ENCODE measurements at regions not wholly inside any gene's neighbourhood (a gene's known extent, or its start where the extent isn't known, plus 50 kb on each side); places are given as distances from the start of the nearest gene placed in this dataset.

DNA sequence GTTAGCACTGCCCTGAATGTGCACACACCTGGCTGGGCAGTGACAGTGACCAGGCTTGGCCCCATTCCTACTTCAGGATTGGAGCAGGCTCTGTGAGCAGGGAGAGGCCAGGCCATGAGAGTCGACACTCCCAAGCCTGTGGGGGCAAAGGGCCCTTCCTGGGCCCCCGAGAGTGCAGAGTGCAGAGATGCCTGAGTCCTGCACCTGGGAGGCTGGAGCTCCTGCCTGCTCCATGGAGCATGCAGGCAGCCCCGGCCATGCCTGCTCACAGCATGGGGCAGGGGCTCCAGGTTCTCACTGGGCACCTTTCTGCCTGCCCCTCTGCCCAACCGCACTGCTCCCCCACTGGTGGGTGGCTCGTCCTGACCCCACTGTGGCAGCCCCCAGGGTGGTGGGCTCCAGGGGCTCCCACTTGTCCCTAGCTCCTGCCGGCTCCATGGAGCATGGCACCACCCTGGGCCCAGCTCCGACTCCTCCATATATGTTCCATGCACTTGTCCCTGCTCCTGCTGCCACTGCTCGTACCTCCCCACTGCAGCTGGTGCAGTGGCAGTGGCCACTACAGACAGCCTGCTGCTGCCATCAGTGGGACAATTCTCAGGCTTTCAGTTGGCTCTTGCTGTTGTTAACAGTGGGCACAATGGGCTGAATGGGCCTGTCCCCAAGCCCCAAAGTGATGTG, 282.0 kb downstream of the RPRM start:
- TF ChIP-seq, protein P1, sequence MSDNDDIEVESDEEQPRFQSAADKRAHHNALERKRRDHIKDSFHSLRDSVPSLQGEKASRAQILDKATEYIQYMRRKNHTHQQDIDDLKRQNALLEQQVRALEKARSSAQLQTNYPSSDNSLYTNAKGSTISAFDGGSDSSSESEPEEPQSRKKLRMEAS (IDR thresholded peaks at IDR 0.05; ENCODE audit: low read depth, low read length) = no peak
- TF ChIP-seq POLR2A (IDR thresholded peaks at IDR 0.05; ENCODE audit: extremely low read depth, insufficient read length) (no peak), MYC (IDR thresholded peaks at IDR 0.05; ENCODE audit: low read depth, low read length) (no peak)
- TF ChIP-seq, protein P2, sequence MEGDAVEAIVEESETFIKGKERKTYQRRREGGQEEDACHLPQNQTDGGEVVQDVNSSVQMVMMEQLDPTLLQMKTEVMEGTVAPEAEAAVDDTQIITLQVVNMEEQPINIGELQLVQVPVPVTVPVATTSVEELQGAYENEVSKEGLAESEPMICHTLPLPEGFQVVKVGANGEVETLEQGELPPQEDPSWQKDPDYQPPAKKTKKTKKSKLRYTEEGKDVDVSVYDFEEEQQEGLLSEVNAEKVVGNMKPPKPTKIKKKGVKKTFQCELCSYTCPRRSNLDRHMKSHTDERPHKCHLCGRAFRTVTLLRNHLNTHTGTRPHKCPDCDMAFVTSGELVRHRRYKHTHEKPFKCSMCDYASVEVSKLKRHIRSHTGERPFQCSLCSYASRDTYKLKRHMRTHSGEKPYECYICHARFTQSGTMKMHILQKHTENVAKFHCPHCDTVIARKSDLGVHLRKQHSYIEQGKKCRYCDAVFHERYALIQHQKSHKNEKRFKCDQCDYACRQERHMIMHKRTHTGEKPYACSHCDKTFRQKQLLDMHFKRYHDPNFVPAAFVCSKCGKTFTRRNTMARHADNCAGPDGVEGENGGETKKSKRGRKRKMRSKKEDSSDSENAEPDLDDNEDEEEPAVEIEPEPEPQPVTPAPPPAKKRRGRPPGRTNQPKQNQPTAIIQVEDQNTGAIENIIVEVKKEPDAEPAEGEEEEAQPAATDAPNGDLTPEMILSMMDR (IDR thresholded peaks at IDR 0.05; ENCODE audit: low read depth, low read length) = no peak
- no peak overlapping the region for H3K4me3 ChIP-seq (ENCODE audit: low read depth, low read length)

DNA sequence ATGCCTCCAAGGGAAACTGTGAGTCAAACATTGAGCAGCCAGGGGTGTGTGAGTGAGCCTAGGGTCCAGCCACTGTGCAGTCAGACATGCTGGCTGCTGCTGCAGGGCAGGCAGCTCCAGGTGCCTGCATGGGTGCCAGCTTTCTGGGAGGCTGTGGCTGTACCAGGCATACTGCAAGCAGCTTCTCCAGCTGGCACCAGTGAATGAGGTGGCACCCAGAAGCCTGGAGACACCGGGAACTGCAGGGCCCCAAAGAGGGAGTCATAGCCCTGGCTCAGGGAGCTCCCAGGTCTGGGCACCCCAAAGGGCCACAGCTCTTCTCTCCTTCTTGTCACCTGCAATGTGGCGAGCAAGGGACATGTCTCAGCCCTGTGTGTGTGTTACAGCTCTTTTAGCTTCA, 283.2 kb downstream of the RPRM start:
- TF ChIP-seq POLR2A (IDR thresholded peaks at IDR 0.05; ENCODE audit: extremely low read depth, insufficient read length) = no peak
- H3K4me3 ChIP-seq (ENCODE audit: low read depth, low read length) = no peak overlapping the region
- no peak for DNase-seq (ENCODE audit: low read depth)

More for the DNA sequence above, 282.0 kb downstream of the RPRM start:
- no peak for DNase-seq (ENCODE audit: low read depth)

DNA sequence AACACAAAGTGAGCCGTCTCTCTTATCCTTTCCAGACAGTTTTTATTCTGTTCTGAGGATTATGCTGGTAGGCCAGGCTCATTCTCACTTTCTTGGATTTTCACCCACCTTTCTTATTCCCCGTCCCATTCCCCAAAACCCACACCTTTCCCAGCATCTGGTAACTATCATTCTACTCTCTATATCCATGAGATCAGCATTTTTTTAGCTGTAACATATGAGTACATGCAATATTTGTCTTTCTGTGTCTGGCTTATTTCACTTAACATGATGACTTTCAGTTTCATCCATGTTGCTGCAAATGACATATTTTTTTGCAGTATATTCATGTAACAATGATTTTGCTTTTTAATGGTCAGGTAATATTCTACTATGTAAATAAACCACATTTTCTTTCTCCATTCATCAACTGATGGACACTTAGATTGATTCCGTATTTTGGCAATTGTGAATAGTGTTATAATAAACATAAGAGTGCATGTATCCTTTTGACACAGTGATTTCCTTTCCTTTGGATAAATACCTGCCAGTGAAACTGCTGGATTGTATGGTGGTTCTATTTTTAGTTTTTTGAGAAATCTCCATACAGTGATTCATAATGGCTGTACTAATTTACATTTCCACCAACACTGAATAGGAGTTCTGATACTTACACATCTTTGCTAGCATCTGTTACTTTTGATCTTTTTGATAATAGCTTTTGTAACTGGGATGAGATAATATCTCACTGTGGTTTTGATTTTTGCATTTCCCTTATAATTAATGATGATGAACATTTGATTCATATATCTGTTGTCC, 289.3 kb downstream of the RPRM start:
- no peak for DNase-seq (ENCODE audit: low read depth)
- no peak overlapping the region for H3K4me3 ChIP-seq (ENCODE audit: low read depth, low read length)
- TF ChIP-seq, protein P1 (IDR thresholded peaks at IDR 0.05; ENCODE audit: low read depth, low read length) = no peak
- TF ChIP-seq MYC (IDR thresholded peaks at IDR 0.05; ENCODE audit: low read depth, low read length) (no peak), POLR2A (IDR thresholded peaks at IDR 0.05; ENCODE audit: extremely low read depth, insufficient read length) (no peak)
- TF ChIP-seq, protein P2 (IDR thresholded peaks at IDR 0.05; ENCODE audit: low read depth, low read length) = no peak

DNA sequence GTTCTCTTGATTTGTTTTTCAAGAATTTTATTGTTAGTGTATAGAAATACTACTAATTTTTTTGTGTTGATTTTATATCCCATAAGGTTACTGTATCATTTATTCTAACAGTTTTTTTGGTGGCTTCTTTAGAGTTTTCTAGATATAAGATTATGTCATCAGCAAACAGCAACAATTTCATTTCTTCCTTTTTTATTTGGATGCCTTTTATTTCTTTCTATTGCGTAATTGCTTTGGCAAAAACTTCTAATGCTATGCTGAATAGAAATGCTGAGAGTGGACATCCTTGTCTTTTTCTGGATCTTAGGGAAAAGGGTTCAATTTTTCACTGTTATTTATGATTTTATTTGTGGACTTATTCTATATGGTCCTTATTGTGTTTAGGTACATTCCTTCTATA, 298.8 kb downstream of the RPRM start:
- H3K4me3 ChIP-seq (ENCODE audit: low read depth, low read length) = no peak overlapping the region
- DNase-seq (ENCODE audit: low read depth) = no peak

DNA sequence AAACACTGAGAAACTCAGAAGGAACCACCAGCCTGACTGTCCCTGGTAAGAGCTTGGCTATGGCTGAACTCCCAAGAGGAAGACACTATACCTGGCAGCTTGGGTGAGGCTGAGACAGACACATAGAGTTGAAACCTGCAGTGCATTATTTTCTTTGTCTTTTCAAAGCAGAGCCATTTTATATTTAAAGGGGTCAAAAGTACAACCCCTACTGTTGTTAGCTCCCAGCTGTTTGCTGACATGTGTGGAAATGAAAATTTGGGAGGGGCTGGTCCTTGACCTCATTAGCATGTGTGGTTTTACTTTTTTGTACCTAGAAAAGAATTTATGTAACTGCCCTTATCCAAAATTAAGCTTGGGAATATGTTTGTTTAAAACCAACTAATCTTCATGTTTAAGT, 309.0 kb downstream of the RPRM start:
- H3K4me3 ChIP-seq (ENCODE audit: low read depth, low read length) = no peak overlapping the region
- DNase-seq (ENCODE audit: low read depth) = no peak
- TF ChIP-seq, protein P1 (IDR thresholded peaks at IDR 0.05; ENCODE audit: low read depth, low read length) = no peak
- TF ChIP-seq MYC (IDR thresholded peaks at IDR 0.05; ENCODE audit: low read depth, low read length) (no peak), POLR2A (IDR thresholded peaks at IDR 0.05; ENCODE audit: extremely low read depth, insufficient read length) (no peak)
- TF ChIP-seq, protein P2 (IDR thresholded peaks at IDR 0.05; ENCODE audit: low read depth, low read length) = no peak

More for the DNA sequence above, 298.8 kb downstream of the RPRM start:
- TF ChIP-seq, protein P1 (IDR thresholded peaks at IDR 0.05; ENCODE audit: low read depth, low read length) = no peak
- TF ChIP-seq, protein P2 (IDR thresholded peaks at IDR 0.05; ENCODE audit: low read depth, low read length) = no peak
- TF ChIP-seq POLR2A (IDR thresholded peaks at IDR 0.05; ENCODE audit: extremely low read depth, insufficient read length) (no peak), MYC (IDR thresholded peaks at IDR 0.05; ENCODE audit: low read depth, low read length) (no peak)

DNA sequence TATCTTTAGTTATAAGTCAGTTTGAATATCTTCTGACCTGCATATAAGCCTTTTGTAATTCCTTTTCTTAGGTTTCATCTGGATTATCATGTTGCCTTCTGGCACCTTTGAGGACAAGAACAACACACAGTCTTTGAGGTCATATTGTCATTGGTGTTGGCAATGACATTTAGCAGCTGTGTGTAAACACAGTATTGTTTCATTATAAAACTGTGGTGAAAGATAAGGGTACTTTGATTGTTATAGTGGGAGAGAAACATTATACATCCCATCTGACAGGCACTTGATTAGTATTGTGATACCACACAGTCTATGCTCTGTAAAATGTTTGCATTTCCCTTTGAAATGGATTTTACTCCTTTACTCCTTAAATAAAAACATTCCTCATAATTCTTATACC, 313.5 kb downstream of the RPRM start:
- TF ChIP-seq MYC (IDR thresholded peaks at IDR 0.05; ENCODE audit: low read depth, low read length) (no peak), POLR2A (IDR thresholded peaks at IDR 0.05; ENCODE audit: extremely low read depth, insufficient read length) (no peak)
- TF ChIP-seq, protein P1 (IDR thresholded peaks at IDR 0.05; ENCODE audit: low read depth, low read length) = no peak
- TF ChIP-seq, protein P2 (IDR thresholded peaks at IDR 0.05; ENCODE audit: low read depth, low read length) = no peak
- no peak for DNase-seq (ENCODE audit: low read depth)
- no peak overlapping the region for H3K4me3 ChIP-seq (ENCODE audit: low read depth, low read length)

Measured in NB4 (cell line).